ENCODE measurements at regions not wholly inside any gene's neighbourhood (a gene's known extent, or its start where the extent isn't known, plus 50 kb on each side); places are given as distances from the start of the nearest gene placed in this dataset.

GRCh38 chr1:14292520-14292919 lies 306.0 kb upstream of the KAZN start:
- Mint-ChIP-seq H3K4me3 (no peak overlapping the region), H3K36me3 (ENCODE audit: low read depth) (no peaks in the 10 kb centered on the region), H3K9me3 (no peaks in the 10 kb centered on the region), H3K4me1 (ENCODE audit: low read depth) (no peaks in the 10 kb centered on the region), H3K27ac (no peak overlapping the region), H3K27me3 (ENCODE audit: low read depth) (peaks cover 2% of the 10 kb centered on the region)
- no peak for DNase-seq (ENCODE audit: low spot score)

GRCh38 chr1:14294006-14294405 lies 304.5 kb upstream of the KAZN start:
- no peaks in the 10 kb centered on the region for H3K4me1 Mint-ChIP-seq (ENCODE audit: low read depth)
- H3K27me3 Mint-ChIP-seq (ENCODE audit: low read depth), result peaks cover 2% of the 10 kb centered on the region
- H3K9me3 Mint-ChIP-seq, result no peaks in the 10 kb centered on the region
- H3K36me3 Mint-ChIP-seq (ENCODE audit: low read depth), result no peaks in the 10 kb centered on the region
- no peak overlapping the region for H3K27ac Mint-ChIP-seq
- no peak for DNase-seq (ENCODE audit: low spot score)
- no peak overlapping the region for H3K4me3 Mint-ChIP-seq

- DNase-seq (ENCODE audit: low spot score), result no peak
- H3K36me3 Mint-ChIP-seq (ENCODE audit: low read depth), result no peaks in the 10 kb centered on the region
- no peaks in the 10 kb centered on the region for H3K4me1 Mint-ChIP-seq (ENCODE audit: low read depth)
- H3K4me3 Mint-ChIP-seq, result no peak overlapping the region
- no peaks in the 10 kb centered on the region for H3K9me3 Mint-ChIP-seq
- H3K27me3 Mint-ChIP-seq (ENCODE audit: low read depth), result peaks cover 2% of the 10 kb centered on the region
- H3K27ac Mint-ChIP-seq, result no peak overlapping the region
Observed at GRCh38 chr1:14294860-14295536, 303.5 kb upstream of the KAZN start.

- H3K4me3 Mint-ChIP-seq, result no peak overlapping the region
- H3K27me3 Mint-ChIP-seq (ENCODE audit: low read depth), result no peaks in the 10 kb centered on the region
- no peak for DNase-seq (ENCODE audit: low spot score)
Observed at GRCh38 chr1:14296795-14297194, 301.7 kb upstream of the KAZN start.

GRCh38 chr1:14297356-14297755 lies 301.1 kb upstream of the KAZN start:
- no peaks in the 10 kb centered on the region for H3K27me3 Mint-ChIP-seq (ENCODE audit: low read depth)

More at GRCh38 chr1:14296795-14297194, 301.7 kb upstream of the KAZN start:
- Mint-ChIP-seq H3K9me3 (no peaks in the 10 kb centered on the region), H3K4me1 (ENCODE audit: low read depth) (no peaks in the 10 kb centered on the region), H3K36me3 (ENCODE audit: low read depth) (no peaks in the 10 kb centered on the region), H3K27ac (no peak overlapping the region)

GRCh38 chr1:14298806-14299205 lies 299.7 kb upstream of the KAZN start:
- no peaks in the 10 kb centered on the region for H3K27me3 Mint-ChIP-seq (ENCODE audit: low read depth)
- H3K4me3 Mint-ChIP-seq, result no peak overlapping the region
- no peaks in the 10 kb centered on the region for H3K9me3 Mint-ChIP-seq
- no peak overlapping the region for H3K27ac Mint-ChIP-seq
- H3K4me1 Mint-ChIP-seq (ENCODE audit: low read depth), result no peaks in the 10 kb centered on the region
- no peaks in the 10 kb centered on the region for H3K36me3 Mint-ChIP-seq (ENCODE audit: low read depth)
- no peak for DNase-seq (ENCODE audit: low spot score)

More at GRCh38 chr1:14297356-14297755, 301.1 kb upstream of the KAZN start:
- H3K36me3 Mint-ChIP-seq (ENCODE audit: low read depth), result no peaks in the 10 kb centered on the region
- no peak overlapping the region for H3K4me3 Mint-ChIP-seq
- DNase-seq (ENCODE audit: low spot score), result no peak
- H3K4me1 Mint-ChIP-seq (ENCODE audit: low read depth), result no peaks in the 10 kb centered on the region
- no peak overlapping the region for H3K27ac Mint-ChIP-seq
- no peaks in the 10 kb centered on the region for H3K9me3 Mint-ChIP-seq

GRCh38 chr1:14300991-14301703 lies 297.3 kb upstream of the KAZN start:
- DNase-seq (ENCODE audit: low spot score), result no peak
- Mint-ChIP-seq H3K4me3 (no peak overlapping the region), H3K36me3 (ENCODE audit: low read depth) (no peaks in the 10 kb centered on the region), H3K9me3 (no peaks in the 10 kb centered on the region), H3K4me1 (ENCODE audit: low read depth) (no peaks in the 10 kb centered on the region), H3K27ac (no peak overlapping the region), H3K27me3 (ENCODE audit: low read depth) (no peaks in the 10 kb centered on the region)

GRCh38 chr1:14301704-14302024 lies 296.8 kb upstream of the KAZN start:
- no peaks in the 10 kb centered on the region for H3K36me3 Mint-ChIP-seq (ENCODE audit: low read depth)
- no peak overlapping the region for H3K4me3 Mint-ChIP-seq
- H3K9me3 Mint-ChIP-seq, result no peaks in the 10 kb centered on the region
- H3K27me3 Mint-ChIP-seq (ENCODE audit: low read depth), result no peaks in the 10 kb centered on the region
- H3K4me1 Mint-ChIP-seq (ENCODE audit: low read depth), result no peaks in the 10 kb centered on the region
- no peak overlapping the region for H3K27ac Mint-ChIP-seq
- DNase-seq (ENCODE audit: low spot score), result no peak

GRCh38 chr1:14302025-14302424 lies 296.5 kb upstream of the KAZN start:
- no peaks in the 10 kb centered on the region for H3K9me3 Mint-ChIP-seq
- H3K27me3 Mint-ChIP-seq (ENCODE audit: low read depth), result peaks cover 3% of the 10 kb centered on the region
- no peaks in the 10 kb centered on the region for H3K36me3 Mint-ChIP-seq (ENCODE audit: low read depth)
- no peak for DNase-seq (ENCODE audit: low spot score)
- H3K27ac Mint-ChIP-seq, result no peak overlapping the region
- H3K4me3 Mint-ChIP-seq, result no peak overlapping the region
- peaks cover under 1% of the 10 kb centered on the region for H3K4me1 Mint-ChIP-seq (ENCODE audit: low read depth)

- H3K27me3 Mint-ChIP-seq (ENCODE audit: low read depth), result peaks cover 5% of the 10 kb centered on the region
Observed at GRCh38 chr1:14303011-14303410, 295.5 kb upstream of the KAZN start.

GRCh38 chr1:14304381-14304865 lies 294.1 kb upstream of the KAZN start:
- Mint-ChIP-seq H3K36me3 (ENCODE audit: low read depth) (no peaks in the 10 kb centered on the region), H3K27me3 (ENCODE audit: low read depth) (peaks cover 5% of the 10 kb centered on the region), H3K4me3 (no peak overlapping the region), H3K27ac (no peak overlapping the region), H3K4me1 (ENCODE audit: low read depth) (peaks cover 7% of the 10 kb centered on the region), H3K9me3 (no peaks in the 10 kb centered on the region)
- DNase-seq (ENCODE audit: low spot score), result no peak

More at GRCh38 chr1:14303011-14303410, 295.5 kb upstream of the KAZN start:
- Mint-ChIP-seq H3K9me3 (no peaks in the 10 kb centered on the region), H3K4me3 (no peak overlapping the region), H3K36me3 (ENCODE audit: low read depth) (no peaks in the 10 kb centered on the region), H3K27ac (no peak overlapping the region), H3K4me1 (ENCODE audit: low read depth) (peaks cover 7% of the 10 kb centered on the region)
- DNase-seq (ENCODE audit: low spot score), result no peak

- Mint-ChIP-seq H3K27me3 (ENCODE audit: low read depth) (peaks cover 5% of the 10 kb centered on the region), H3K4me3 (no peak overlapping the region), H3K9me3 (no peaks in the 10 kb centered on the region), H3K4me1 (ENCODE audit: low read depth) (peaks cover 7% of the 10 kb centered on the region), H3K36me3 (ENCODE audit: low read depth) (no peaks in the 10 kb centered on the region), H3K27ac (no peak overlapping the region)
- no peak for DNase-seq (ENCODE audit: low spot score)
Observed at GRCh38 chr1:14308460-14308859, 290.0 kb upstream of the KAZN start.

- H3K4me1 Mint-ChIP-seq (ENCODE audit: low read depth), result peaks cover 7% of the 10 kb centered on the region
- no peak for DNase-seq (ENCODE audit: low spot score)
- H3K27ac Mint-ChIP-seq, result no peak overlapping the region
- no peaks in the 10 kb centered on the region for H3K9me3 Mint-ChIP-seq
- H3K4me3 Mint-ChIP-seq, result no peak overlapping the region
- H3K36me3 Mint-ChIP-seq (ENCODE audit: low read depth), result no peaks in the 10 kb centered on the region
- H3K27me3 Mint-ChIP-seq (ENCODE audit: low read depth), result peaks cover 5% of the 10 kb centered on the region
Observed at GRCh38 chr1:14309984-14310383, 288.5 kb upstream of the KAZN start.

GRCh38 chr1:14310476-14310875 lies 288.0 kb upstream of the KAZN start:
- H3K27ac Mint-ChIP-seq, result no peak overlapping the region

More at GRCh38 chr1:14310476-14310875, 288.0 kb upstream of the KAZN start:
- Mint-ChIP-seq H3K36me3 (ENCODE audit: low read depth) (no peaks in the 10 kb centered on the region), H3K4me3 (no peak overlapping the region), H3K27me3 (ENCODE audit: low read depth) (peaks cover 5% of the 10 kb centered on the region), H3K9me3 (no peaks in the 10 kb centered on the region), H3K4me1 (ENCODE audit: low read depth) (peaks cover 7% of the 10 kb centered on the region)
- DNase-seq (ENCODE audit: low spot score), result no peak
